GM06990 (cell line): ENCODE measurements at regions not wholly inside any gene's neighbourhood (a gene's known extent, or its start where the extent isn't known, plus 50 kb on each side); places are given as distances from the start of the nearest gene placed in this dataset.
"Not testable (repeated sequence)": the region's sequence is repeated elsewhere in the genome, so short reads cannot be mapped to it uniquely, and the experiment has no call there.

Experiments
- DNase-seq: peaks from one replicate; pipeline ENCODE4 v3.0.0-alpha.2; 2011; ENCODE audit not compliant: insufficient read length; ENCODE audit errors: extremely low read depth
- H3K27me3 ChIP-seq: replicated peaks from 2 replicates; pipeline ENCODE4 v1.6.0; 2011; ENCODE audit warnings: low read length; ENCODE audit not compliant: control insufficient read depth, insufficient read depth
- H3K36me3 ChIP-seq: 2 replicates; pipeline ENCODE4 v1.5.1; 2011; ENCODE audit warnings: low read length; ENCODE audit not compliant: control insufficient read depth, insufficient read depth
- H3K4me3 ChIP-seq: replicated peaks from 2 replicates; pipeline ENCODE4 v1.5.1; 2011; ENCODE audit warnings: low read depth, mild to moderate bottlenecking, control low read depth, low read length
- CTCF ChIP-seq: IDR thresholded peaks from 2 replicates; pipeline ENCODE4 v1.5.1; 2011; ENCODE audit warnings: low read length, control low read depth, mild to moderate bottlenecking, inconsistent platforms; ENCODE audit not compliant: insufficient read depth, poor library complexity, severe bottlenecking

- peaks cover 2% of the 10 kb centered on the region; the same call in 1 of the 2 replicates for H3K27me3 ChIP-seq
- DNase-seq = no peak
- no peaks in the 10 kb centered on the region for H3K36me3 ChIP-seq
- TF ChIP-seq CTCF = no peak
- H3K4me3 ChIP-seq = no peak overlapping the region
These were observed 62.0 kb upstream of the PRR5 start for GRCh38 chr22:44639891-44640617.

DNA sequence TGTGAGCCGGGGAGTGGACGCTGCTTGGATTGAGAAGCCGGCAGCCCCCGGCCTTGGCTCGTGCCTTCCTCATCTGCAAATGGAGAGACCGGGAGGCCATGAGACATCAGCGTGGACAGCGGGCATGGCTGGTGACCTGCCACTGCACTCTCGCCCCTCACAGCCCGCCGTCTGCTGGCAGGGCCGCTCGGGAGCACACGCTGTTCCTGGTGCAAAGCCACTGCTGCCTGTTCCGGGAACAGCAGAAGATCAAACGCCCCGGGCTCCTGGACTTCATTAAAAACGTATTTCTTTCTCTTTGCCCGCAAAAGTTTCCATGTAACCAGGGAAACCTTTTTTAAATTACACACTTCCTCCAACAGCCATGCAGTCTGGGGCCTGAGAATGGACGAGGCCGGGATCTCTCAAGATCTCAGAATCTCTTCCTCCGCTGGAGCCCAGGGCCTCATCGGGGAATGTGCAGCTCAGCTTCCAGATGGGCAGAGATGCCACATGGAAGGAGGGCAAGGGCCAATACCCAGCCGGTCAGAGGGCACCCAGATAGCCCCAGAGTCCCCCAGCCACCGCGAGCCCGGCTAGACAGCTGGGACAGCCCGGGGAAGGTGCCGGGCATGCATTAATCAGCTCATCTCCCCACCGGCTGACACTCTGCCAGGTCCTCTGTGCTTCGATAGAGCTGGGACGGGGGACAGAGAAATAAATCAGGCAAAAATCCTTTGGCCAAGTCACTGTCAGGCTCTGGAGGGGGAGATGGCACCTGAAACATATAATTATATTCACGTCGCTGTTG lies 62.8 kb upstream of the PRR5 start:
- Histone ChIP-seq H3K36me3 (no peaks in the 10 kb centered on the region), H3K27me3 (peaks cover 2% of the 10 kb centered on the region; the same call in 1 of the 2 replicates), H3K4me3 (no peak overlapping the region)
- DNase-seq = no peak
- TF ChIP-seq CTCF = no peak

- H3K4me3 ChIP-seq, H3K36me3 ChIP-seq, DNase-seq, H3K27me3 ChIP-seq: not testable (repeated sequence)
These were observed 65.3 kb upstream of the PRR5 start for GRCh38 chr22:44636502-44637206.

DNA sequence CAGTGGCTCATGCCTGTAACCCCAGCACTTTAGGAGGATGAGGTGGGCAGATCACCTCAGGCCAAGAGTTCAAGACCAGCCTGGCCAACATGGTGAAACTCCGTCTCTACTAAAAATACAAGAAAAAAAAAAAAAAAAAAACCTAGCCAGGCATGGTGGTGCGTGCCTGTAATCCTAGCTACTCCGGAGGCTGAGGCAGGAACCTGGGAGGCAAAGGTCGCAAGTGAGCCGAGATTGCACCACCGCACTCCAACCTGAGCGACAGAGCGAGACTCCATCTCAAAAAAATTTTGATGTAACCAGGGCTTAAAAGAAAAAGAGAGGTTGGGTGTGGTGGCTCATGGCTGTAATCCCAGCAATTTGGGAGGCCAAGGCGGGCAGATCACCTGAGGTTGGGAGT lies 66.4 kb upstream of the PRR5 start:
- DNase-seq, H3K36me3 ChIP-seq, H3K4me3 ChIP-seq, H3K27me3 ChIP-seq: not testable (repeated sequence)

GRCh38 chr22:44634426-44635321 lies 67.3 kb upstream of the PRR5 start:
- no peak for DNase-seq

More at GRCh38 chr22:44634426-44635321, 67.3 kb upstream of the PRR5 start:
- Histone ChIP-seq H3K36me3 (no peaks in the 10 kb centered on the region), H3K4me3 (no peak overlapping the region), H3K27me3 (no peaks in the 10 kb centered on the region; the same call in 1 of the 2 replicates)
- no peak for TF ChIP-seq CTCF
